NB4 (cell line): ENCODE measurements at regions not wholly inside any gene's neighbourhood (a gene's known extent, or its start where the extent isn't known, plus 50 kb on each side); places are given as distances from the start of the nearest gene placed in this dataset.

ENCODE experiments used
- CTCF ChIP-seq: IDR thresholded peaks from one replicate; pipeline ENCODE4 v1.5.1; 2012; ENCODE audit warnings: low read depth, low read length
- MAX ChIP-seq: IDR thresholded peaks from 2 replicates; pipeline ENCODE4 v1.6.1; 2011; ENCODE audit warnings: low read depth, low read length
- MYC ChIP-seq: IDR thresholded peaks from 2 replicates; pipeline ENCODE4 v1.6.1; 2011; ENCODE audit warnings: low read depth, low read length
- POLR2A ChIP-seq: IDR thresholded peaks from 2 replicates; pipeline ENCODE4 v1.6.1; 2011; ENCODE audit warnings: mild to moderate bottlenecking; ENCODE audit not compliant: insufficient read length; ENCODE audit errors: extremely low read depth

- TF ChIP-seq CTCF, result peak; percentile 22
- TF ChIP-seq MAX, result no peak
- no peak for TF ChIP-seq POLR2A
- TF ChIP-seq MYC, result no peak
These were observed 227.0 kb downstream of the DKK2 start for GRCh38 chr4:106809076-106809475.
